ENCODE measurements at regions not wholly inside any gene's neighbourhood (a gene's known extent, or its start where the extent isn't known, plus 50 kb on each side); places are given as distances from the start of the nearest gene placed in this dataset.

DNA sequence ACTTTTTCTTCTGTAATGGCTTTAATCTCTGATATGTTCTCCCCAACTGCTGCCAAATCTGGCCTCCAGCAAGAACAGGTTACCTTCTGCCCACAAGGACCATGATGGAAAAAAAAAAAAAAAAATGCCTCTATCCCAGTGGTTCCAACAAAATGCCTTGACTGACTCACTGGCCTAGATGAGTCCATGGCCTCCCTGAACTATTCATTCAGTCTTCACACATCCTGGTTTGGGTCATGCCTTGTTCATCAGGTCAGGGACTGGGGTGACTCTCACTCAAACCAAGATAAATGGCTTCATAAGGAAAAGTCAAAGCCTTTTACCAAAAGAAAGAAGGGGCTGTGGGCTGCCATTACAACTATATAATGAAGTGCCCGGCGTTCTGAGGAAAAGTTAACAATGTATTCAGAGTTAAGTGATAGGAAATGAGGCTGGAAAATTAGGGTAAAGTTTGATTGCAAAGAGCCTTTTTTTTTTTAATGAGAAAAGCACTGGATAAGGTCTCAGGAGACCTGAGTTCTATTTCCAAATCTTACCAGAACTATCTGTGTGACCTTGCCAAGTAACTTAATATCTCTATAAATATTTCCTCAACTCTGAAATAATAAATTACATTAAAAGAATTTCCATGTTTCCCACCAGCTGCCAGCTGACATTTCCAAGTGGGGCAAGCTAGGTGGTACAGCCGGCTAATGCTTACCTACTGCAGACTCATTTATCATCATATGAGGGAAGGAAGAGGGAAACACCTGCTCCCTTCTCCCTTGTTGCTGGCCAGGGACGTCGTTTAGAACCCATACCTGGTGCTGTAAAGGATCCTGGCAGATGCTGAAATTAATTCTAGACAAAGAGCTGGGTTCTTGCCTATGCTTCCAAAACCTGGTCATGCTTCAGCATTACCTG, 380.0 kb upstream of the MARCKS start:
- H3K4me3 ChIP-seq (replicated peaks; ENCODE audit: insufficient read depth, low read length): no peak overlapping the region
- no peaks in the 10 kb centered on the region for H3K27me3 ChIP-seq (ENCODE audit: insufficient read depth, poor library complexity, severe bottlenecking)
- TF ChIP-seq SPI1 (IDR thresholded peaks at IDR 0.05; ENCODE audit: borderline replicate concordance, low read depth) (no peak), POLR2AphosphoS5 (IDR thresholded peaks at IDR 0.05; ENCODE audit: low read depth) (no peak), GABPA (IDR thresholded peaks at IDR 0.05; ENCODE audit: low read depth) (no peak)
- TF ChIP-seq, protein P1, sequence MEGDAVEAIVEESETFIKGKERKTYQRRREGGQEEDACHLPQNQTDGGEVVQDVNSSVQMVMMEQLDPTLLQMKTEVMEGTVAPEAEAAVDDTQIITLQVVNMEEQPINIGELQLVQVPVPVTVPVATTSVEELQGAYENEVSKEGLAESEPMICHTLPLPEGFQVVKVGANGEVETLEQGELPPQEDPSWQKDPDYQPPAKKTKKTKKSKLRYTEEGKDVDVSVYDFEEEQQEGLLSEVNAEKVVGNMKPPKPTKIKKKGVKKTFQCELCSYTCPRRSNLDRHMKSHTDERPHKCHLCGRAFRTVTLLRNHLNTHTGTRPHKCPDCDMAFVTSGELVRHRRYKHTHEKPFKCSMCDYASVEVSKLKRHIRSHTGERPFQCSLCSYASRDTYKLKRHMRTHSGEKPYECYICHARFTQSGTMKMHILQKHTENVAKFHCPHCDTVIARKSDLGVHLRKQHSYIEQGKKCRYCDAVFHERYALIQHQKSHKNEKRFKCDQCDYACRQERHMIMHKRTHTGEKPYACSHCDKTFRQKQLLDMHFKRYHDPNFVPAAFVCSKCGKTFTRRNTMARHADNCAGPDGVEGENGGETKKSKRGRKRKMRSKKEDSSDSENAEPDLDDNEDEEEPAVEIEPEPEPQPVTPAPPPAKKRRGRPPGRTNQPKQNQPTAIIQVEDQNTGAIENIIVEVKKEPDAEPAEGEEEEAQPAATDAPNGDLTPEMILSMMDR (IDR thresholded peaks at IDR 0.05; ENCODE audit: insufficient read depth, low read length): no peak
- TF ChIP-seq, protein P2, sequence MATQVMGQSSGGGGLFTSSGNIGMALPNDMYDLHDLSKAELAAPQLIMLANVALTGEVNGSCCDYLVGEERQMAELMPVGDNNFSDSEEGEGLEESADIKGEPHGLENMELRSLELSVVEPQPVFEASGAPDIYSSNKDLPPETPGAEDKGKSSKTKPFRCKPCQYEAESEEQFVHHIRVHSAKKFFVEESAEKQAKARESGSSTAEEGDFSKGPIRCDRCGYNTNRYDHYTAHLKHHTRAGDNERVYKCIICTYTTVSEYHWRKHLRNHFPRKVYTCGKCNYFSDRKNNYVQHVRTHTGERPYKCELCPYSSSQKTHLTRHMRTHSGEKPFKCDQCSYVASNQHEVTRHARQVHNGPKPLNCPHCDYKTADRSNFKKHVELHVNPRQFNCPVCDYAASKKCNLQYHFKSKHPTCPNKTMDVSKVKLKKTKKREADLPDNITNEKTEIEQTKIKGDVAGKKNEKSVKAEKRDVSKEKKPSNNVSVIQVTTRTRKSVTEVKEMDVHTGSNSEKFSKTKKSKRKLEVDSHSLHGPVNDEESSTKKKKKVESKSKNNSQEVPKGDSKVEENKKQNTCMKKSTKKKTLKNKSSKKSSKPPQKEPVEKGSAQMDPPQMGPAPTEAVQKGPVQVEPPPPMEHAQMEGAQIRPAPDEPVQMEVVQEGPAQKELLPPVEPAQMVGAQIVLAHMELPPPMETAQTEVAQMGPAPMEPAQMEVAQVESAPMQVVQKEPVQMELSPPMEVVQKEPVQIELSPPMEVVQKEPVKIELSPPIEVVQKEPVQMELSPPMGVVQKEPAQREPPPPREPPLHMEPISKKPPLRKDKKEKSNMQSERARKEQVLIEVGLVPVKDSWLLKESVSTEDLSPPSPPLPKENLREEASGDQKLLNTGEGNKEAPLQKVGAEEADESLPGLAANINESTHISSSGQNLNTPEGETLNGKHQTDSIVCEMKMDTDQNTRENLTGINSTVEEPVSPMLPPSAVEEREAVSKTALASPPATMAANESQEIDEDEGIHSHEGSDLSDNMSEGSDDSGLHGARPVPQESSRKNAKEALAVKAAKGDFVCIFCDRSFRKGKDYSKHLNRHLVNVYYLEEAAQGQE (IDR thresholded peaks at IDR 0.05; ENCODE audit: insufficient replicate concordance, low read depth): no peak
- no peak for DNase-seq (ENCODE audit: low read depth in 1 of 2, low spot score in 1 of 2)
- H3K27ac ChIP-seq (replicated peaks): no peak overlapping the region

DNA sequence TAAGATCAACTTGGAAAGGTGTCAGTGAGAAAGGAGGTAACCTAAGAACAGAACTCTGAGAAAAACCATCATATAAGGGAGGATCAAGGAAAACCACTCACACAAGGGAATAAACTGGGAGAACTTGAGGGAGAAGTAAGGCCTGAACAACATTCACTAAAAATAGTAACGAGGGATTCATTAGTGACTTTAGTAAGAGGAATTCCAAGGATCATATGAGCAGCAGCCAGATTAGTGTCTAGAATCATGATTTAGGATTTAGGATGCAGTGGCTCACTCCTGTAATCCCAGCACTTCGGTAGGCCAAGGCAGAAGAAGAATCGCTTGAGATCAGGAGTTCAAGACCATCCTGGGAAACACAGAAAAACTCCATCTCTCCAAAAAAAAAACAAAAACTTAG, 376.5 kb upstream of the MARCKS start:
- H3K27me3 ChIP-seq (ENCODE audit: insufficient read depth, poor library complexity, severe bottlenecking): no peaks in the 10 kb centered on the region
- TF ChIP-seq, protein P2 (IDR thresholded peaks at IDR 0.05; ENCODE audit: insufficient replicate concordance, low read depth): no peak
- TF ChIP-seq SPI1 (IDR thresholded peaks at IDR 0.05; ENCODE audit: borderline replicate concordance, low read depth): no peak
- TF ChIP-seq, protein P1 (IDR thresholded peaks at IDR 0.05; ENCODE audit: insufficient read depth, low read length): no peak
- no peak overlapping the region for H3K4me3 ChIP-seq (replicated peaks; ENCODE audit: insufficient read depth, low read length)
- H3K27ac ChIP-seq (replicated peaks): no peak overlapping the region
- DNase-seq (ENCODE audit: low read depth in 1 of 2, low spot score in 1 of 2): no peak

DNA sequence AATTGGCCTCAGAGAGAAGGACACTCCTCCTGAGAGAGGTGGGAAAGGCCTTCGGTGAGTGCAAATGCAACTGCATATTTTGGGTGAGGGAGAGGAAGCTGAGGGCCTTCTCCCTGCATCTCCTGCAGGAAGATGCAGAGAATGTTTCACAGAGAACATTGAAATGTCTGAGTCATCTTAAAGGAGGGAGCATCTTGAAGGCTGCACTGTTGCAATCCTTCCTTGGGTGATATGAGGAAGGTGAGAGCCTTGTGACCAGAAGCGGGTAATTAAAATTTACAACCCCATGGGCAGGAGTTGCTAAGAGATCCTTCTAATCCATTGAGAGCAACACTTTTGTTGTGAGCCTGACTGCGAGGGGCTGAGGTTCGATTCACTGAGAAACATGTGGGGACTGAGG, 375.7 kb upstream of the MARCKS start:
- Histone ChIP-seq H3K27me3 (ENCODE audit: insufficient read depth, poor library complexity, severe bottlenecking) (no peaks in the 10 kb centered on the region), H3K4me3 (replicated peaks; ENCODE audit: insufficient read depth, low read length) (no peak overlapping the region), H3K27ac (replicated peaks) (peak overlapping the region; percentile 38)
- peak; percentile 50 to 65 for DNase-seq (ENCODE audit: low read depth in 1 of 2, low spot score in 1 of 2)
- TF ChIP-seq SPI1 (IDR thresholded peaks at IDR 0.05; ENCODE audit: borderline replicate concordance, low read depth) (no peak), GABPA (IDR thresholded peaks at IDR 0.05; ENCODE audit: low read depth) (no peak), POLR2AphosphoS5 (IDR thresholded peaks at IDR 0.05; ENCODE audit: low read depth) (no peak)
- TF ChIP-seq, protein P2 (IDR thresholded peaks at IDR 0.05; ENCODE audit: insufficient replicate concordance, low read depth): no peak
- TF ChIP-seq, protein P1 (IDR thresholded peaks at IDR 0.05; ENCODE audit: insufficient read depth, low read length): no peak
